ENCODE measurements at regions not wholly inside any gene's neighbourhood (a gene's known extent, or its start where the extent isn't known, plus 50 kb on each side); places are given as distances from the start of the nearest gene placed in this dataset.

GRCh38 chr12:92020983-92021665 lies 124.5 kb downstream of the BTG1 start:
- H3K9me3 Mint-ChIP-seq, result peaks cover 15% of the 10 kb centered on the region
- TF ChIP-seq, protein P1, sequence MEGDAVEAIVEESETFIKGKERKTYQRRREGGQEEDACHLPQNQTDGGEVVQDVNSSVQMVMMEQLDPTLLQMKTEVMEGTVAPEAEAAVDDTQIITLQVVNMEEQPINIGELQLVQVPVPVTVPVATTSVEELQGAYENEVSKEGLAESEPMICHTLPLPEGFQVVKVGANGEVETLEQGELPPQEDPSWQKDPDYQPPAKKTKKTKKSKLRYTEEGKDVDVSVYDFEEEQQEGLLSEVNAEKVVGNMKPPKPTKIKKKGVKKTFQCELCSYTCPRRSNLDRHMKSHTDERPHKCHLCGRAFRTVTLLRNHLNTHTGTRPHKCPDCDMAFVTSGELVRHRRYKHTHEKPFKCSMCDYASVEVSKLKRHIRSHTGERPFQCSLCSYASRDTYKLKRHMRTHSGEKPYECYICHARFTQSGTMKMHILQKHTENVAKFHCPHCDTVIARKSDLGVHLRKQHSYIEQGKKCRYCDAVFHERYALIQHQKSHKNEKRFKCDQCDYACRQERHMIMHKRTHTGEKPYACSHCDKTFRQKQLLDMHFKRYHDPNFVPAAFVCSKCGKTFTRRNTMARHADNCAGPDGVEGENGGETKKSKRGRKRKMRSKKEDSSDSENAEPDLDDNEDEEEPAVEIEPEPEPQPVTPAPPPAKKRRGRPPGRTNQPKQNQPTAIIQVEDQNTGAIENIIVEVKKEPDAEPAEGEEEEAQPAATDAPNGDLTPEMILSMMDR (IDR thresholded peaks at IDR 0.05; ENCODE audit: unreplicated experiment), result no peak
- H3K27me3 Mint-ChIP-seq (ENCODE audit: low read depth), result no peaks in the 10 kb centered on the region
- H3K4me1 Mint-ChIP-seq, result peaks cover 11% of the 10 kb centered on the region
- peak overlapping the region; percentile 39 for H3K27ac Mint-ChIP-seq
- H3K4me3 Mint-ChIP-seq, result no peak overlapping the region
- no peak for DNase-seq (ENCODE audit: low spot score in 2 of 2, unreplicated experiment in 2 of 2)
- peaks cover 2% of the 10 kb centered on the region for H3K36me3 Mint-ChIP-seq

DNA sequence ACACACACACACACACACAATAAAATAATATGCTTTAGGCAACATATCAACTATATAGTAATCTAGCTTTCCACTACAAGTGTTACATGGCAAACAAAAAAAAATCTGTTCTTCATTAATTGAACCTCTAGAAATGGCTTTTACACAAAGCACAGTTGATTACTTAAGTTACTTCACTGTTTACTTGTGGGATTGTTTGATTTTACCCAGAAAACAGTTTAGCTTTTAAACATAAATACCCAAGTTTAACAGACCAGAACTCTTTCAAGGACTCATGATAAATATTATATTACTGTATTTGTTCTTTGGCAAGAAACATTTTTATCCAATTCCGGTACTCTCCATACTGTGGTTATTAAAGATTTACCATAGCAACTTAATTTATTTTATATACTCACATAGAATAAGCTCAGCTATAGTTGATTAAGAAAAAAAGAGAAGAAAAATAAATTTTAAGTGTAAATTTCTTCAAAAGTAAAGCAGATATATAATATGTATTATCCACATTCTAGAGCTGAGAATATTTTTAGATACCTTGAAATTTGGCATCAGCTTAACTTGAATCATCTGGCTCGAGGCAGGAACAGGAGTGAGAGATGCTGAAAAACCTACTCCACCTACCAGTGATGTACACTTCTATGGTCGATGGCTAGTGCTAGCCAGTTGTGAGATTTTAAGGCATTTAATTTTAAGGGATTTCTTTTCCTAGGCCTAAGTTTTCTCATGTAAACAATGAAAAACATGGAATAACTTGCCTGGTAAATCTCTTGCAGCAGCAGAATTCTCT lies 126.0 kb downstream of the BTG1 start:
- H3K27me3 Mint-ChIP-seq (ENCODE audit: low read depth), result no peaks in the 10 kb centered on the region

GRCh38 chr12:92012691-92013090 lies 133.0 kb downstream of the BTG1 start:
- Mint-ChIP-seq H3K4me1 (no peaks in the 10 kb centered on the region), H3K9me3 (peaks cover 6% of the 10 kb centered on the region), H3K27me3 (ENCODE audit: low read depth) (no peaks in the 10 kb centered on the region), H3K36me3 (no peaks in the 10 kb centered on the region), H3K4me3 (no peak overlapping the region), H3K27ac (no peak overlapping the region)
- TF ChIP-seq, protein P1 (IDR thresholded peaks at IDR 0.05; ENCODE audit: unreplicated experiment), result no peak
- no peak for DNase-seq (ENCODE audit: low spot score in 2 of 2, unreplicated experiment in 2 of 2)

More for the DNA sequence above, 126.0 kb downstream of the BTG1 start:
- Mint-ChIP-seq H3K4me1 (peaks cover 11% of the 10 kb centered on the region), H3K27ac (no peak overlapping the region), H3K9me3 (peaks cover 15% of the 10 kb centered on the region), H3K4me3 (no peak overlapping the region), H3K36me3 (peaks cover 2% of the 10 kb centered on the region)
- TF ChIP-seq, protein P1 (IDR thresholded peaks at IDR 0.05; ENCODE audit: unreplicated experiment), result no peak
- DNase-seq (ENCODE audit: low spot score in 2 of 2, unreplicated experiment in 2 of 2), result no peak

- no peak for DNase-seq (ENCODE audit: low spot score in 2 of 2, unreplicated experiment in 2 of 2)
- no peaks in the 10 kb centered on the region for H3K36me3 Mint-ChIP-seq
- H3K27ac Mint-ChIP-seq, result no peak overlapping the region
- TF ChIP-seq, protein P1 (IDR thresholded peaks at IDR 0.05; ENCODE audit: unreplicated experiment), result no peak
- no peaks in the 10 kb centered on the region for H3K4me1 Mint-ChIP-seq
- H3K27me3 Mint-ChIP-seq (ENCODE audit: low read depth), result no peaks in the 10 kb centered on the region
- H3K9me3 Mint-ChIP-seq, result no peaks in the 10 kb centered on the region
- H3K4me3 Mint-ChIP-seq, result no peak overlapping the region
Observed at GRCh38 chr12:92010853-92011701, 134.6 kb downstream of the BTG1 start.

DNA sequence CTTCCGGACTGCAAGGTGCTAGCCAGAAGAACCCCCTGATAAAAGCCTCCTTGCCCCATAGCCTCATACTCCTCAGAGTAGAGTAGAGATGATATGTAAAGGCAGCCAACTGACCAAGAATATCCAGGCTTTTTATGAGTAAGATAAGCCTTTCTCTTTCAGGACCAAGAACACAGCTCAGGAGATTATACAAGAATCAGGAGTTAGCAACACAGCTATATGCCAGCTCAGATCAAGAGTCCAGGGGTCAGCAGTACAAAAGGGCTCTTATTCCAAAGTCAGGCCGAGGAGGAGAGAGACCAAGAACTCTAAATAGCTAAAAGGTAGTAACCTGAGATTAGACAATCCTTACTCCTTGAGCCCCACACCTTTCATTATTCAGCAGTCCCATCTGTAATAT lies 135.3 kb downstream of the BTG1 start:
- TF ChIP-seq, protein P1 (IDR thresholded peaks at IDR 0.05; ENCODE audit: unreplicated experiment), result no peak
- Mint-ChIP-seq H3K27me3 (ENCODE audit: low read depth) (no peaks in the 10 kb centered on the region), H3K4me3 (no peak overlapping the region), H3K36me3 (no peaks in the 10 kb centered on the region), H3K27ac (no peak overlapping the region), H3K9me3 (no peaks in the 10 kb centered on the region), H3K4me1 (no peaks in the 10 kb centered on the region)
- no peak for DNase-seq (ENCODE audit: low spot score in 2 of 2, unreplicated experiment in 2 of 2)

Data from mesothelial cell of epicardium (in vitro differentiated cells).